Liver (tissue), 3 donors: ENCODE measurements at regions not wholly inside any gene's neighbourhood (a gene's known extent, or its start where the extent isn't known, plus 50 kb on each side); places are given as distances from the start of the nearest gene placed in this dataset.

ENCODE experiments used
- CTCF ChIP-seq: fragments of 150-350 bp; IDR thresholded peaks from 2 replicates; pipeline ENCODE4 v1.5.1; 2017; ENCODE audit warnings: improper control_type of control experiment, low read depth, low read length; ENCODE audit not compliant: missing input control
- EGR1 ChIP-seq, 2 donors: IDR thresholded peaks; 2 replicates each; pipeline ENCODE4 v1.6.1; 2016 to 2018; ENCODE audit warnings: antibody characterized with exemption in 2 of 2, low read depth in 2 of 2
- FOXA2 ChIP-seq: IDR thresholded peaks from 2 replicates; pipeline ENCODE4 v1.6.1; 2016; ENCODE audit warnings: antibody characterized with exemption
- GABPA ChIP-seq, 2 donors: IDR thresholded peaks in 1 of 2; conservative IDR thresholded peaks in 1 of 2; 2 replicates each; pipeline ENCODE4 v1.6.1; 2016; ENCODE audit warnings: antibody characterized with exemption in 2 of 2, mild to moderate bottlenecking in 1 of 2, moderate library complexity in 1 of 2
- MAX ChIP-seq: IDR thresholded peaks from 2 replicates; pipeline ENCODE4 v1.6.1; 2016; ENCODE audit warnings: antibody characterized with exemption
- NR2F2 ChIP-seq: IDR thresholded peaks from 2 replicates; pipeline ENCODE4 v1.6.1; 2016; ENCODE audit warnings: antibody characterized with exemption
- RAD21 ChIP-seq, 2 donors: IDR thresholded peaks; 2 replicates each; pipeline ENCODE4 v1.6.1; 2016; ENCODE audit warnings: antibody characterized with exemption in 2 of 2, mild to moderate bottlenecking in 2 of 2
- REST ChIP-seq: IDR thresholded peaks from 2 replicates; pipeline ENCODE4 v1.6.1; 2016; ENCODE audit warnings: antibody characterized with exemption, mild to moderate bottlenecking
- TAF1 ChIP-seq: conservative IDR thresholded peaks from 2 replicates; pipeline ENCODE4 v1.6.1; 2016; ENCODE audit warnings: antibody characterized with exemption, mild to moderate bottlenecking
- YY1 ChIP-seq: IDR thresholded peaks from 2 replicates; pipeline ENCODE4 v1.6.1; 2016; ENCODE audit warnings: antibody characterized with exemption, mild to moderate bottlenecking
- TF ChIP-seq, protein P1 (sequence below): IDR thresholded peaks from 2 replicates; pipeline ENCODE4 v1.6.1; 2016; ENCODE audit warnings: antibody characterized with exemption
- donor health status: healthy.
- donor health status: healthy.

- TF ChIP-seq, protein P1, sequence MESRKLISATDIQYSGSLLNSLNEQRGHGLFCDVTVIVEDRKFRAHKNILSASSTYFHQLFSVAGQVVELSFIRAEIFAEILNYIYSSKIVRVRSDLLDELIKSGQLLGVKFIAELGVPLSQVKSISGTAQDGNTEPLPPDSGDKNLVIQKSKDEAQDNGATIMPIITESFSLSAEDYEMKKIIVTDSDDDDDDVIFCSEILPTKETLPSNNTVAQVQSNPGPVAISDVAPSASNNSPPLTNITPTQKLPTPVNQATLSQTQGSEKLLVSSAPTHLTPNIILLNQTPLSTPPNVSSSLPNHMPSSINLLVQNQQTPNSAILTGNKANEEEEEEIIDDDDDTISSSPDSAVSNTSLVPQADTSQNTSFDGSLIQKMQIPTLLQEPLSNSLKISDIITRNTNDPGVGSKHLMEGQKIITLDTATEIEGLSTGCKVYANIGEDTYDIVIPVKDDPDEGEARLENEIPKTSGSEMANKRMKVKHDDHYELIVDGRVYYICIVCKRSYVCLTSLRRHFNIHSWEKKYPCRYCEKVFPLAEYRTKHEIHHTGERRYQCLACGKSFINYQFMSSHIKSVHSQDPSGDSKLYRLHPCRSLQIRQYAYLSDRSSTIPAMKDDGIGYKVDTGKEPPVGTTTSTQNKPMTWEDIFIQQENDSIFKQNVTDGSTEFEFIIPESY = no peak
- TF ChIP-seq REST (no peak), CTCF (peak; percentile 27), YY1 (no peak), MAX (no peak), RAD21 (IDR thresholded peaks at IDR 0.05) (peak in 1 of 2 donors; percentile 56), TAF1 (no peak), NR2F2 (no peak), GABPA (IDR thresholded peaks at IDR 0.05 in 1 of 2, conservative IDR thresholded peaks at IDR 0.05 in 1 of 2) (no peak), EGR1 (IDR thresholded peaks at IDR 0.05; ENCODE audit: low read depth in 2 of 2) (no peak), FOXA2 (no peak)
Measured at GRCh38 chrX:78199851-78200250, 60.4 kb upstream of the TAF9B start.
